ENCODE measurements at regions not wholly inside any gene's neighbourhood (a gene's known extent, or its start where the extent isn't known, plus 50 kb on each side); places are given as distances from the start of the nearest gene placed in this dataset.

GRCh38 chr9:12060811-12061210, 632.4 kb upstream of the TYRP1 start:
- no peaks in the 10 kb centered on the region for H3K36me3 ChIP-seq (ENCODE audit: control insufficient read depth, insufficient read depth, low read length)
- POLR2A ChIA-PET (ENCODE audit: unreplicated experiment), result no interaction called here
- H3K4me3 ChIP-seq (ENCODE audit: insufficient read depth, low read depth, low read length), result no peak overlapping the region
- H2AK9ac ChIP-seq (replicated peaks; ENCODE audit: low read depth, low read length, poor library complexity), result no peak overlapping the region
- no peaks in the 10 kb centered on the region for H4K20me1 ChIP-seq (ENCODE audit: insufficient read depth, low read length)
- H3K23ac ChIP-seq (ENCODE audit: low read depth, low read length), result no peak overlapping the region
- H3K56ac ChIP-seq (ENCODE audit: extremely low read depth, insufficient read depth, low read length), result no peak overlapping the region
- BruUV-seq (replicated peaks), result no TSS peak
- no peak overlapping the region for H3K18ac ChIP-seq (ENCODE audit: low read depth, low read length)
- no peak overlapping the region for H2BK120ac ChIP-seq (ENCODE audit: low read depth, low read length)
- dilution Hi-C loops (cut with HindIII; ENCODE audit: low sequenced_read_pairs, unreplicated experiment), result no loop called here
- no peaks in the 10 kb centered on the region for H3K27me3 ChIP-seq (ENCODE audit: control insufficient read depth, insufficient read depth, low read length)
- H2AK5ac ChIP-seq (ENCODE audit: low read depth, low read length), result no peak overlapping the region
- no peak overlapping the region for H3K9ac ChIP-seq (ENCODE audit: low read depth, low read length)
- no peak overlapping the region for H3K4me2 ChIP-seq (ENCODE audit: low read depth, low read length)
- intact Hi-C loops (cut with micrococcal nuclease), result no loop called here
- no peaks in the 10 kb centered on the region for H3K4me1 ChIP-seq (ENCODE audit: control insufficient read depth, insufficient read depth, low read length)
- no peak overlapping the region for H2BK15ac ChIP-seq (ENCODE audit: low read depth, low read length)
- no peak overlapping the region for H2BK20ac ChIP-seq (ENCODE audit: low read depth, low read length)
- H2AFZ ChIP-seq (replicated peaks; ENCODE audit: low read length, poor library complexity), result no peak overlapping the region
- H2BK5ac ChIP-seq (ENCODE audit: low read depth, low read length, poor library complexity, severe bottlenecking), result no peak overlapping the region
- ATAC-seq (ENCODE audit: low read depth) (no peak), DNase-seq (no peak)
- H3K27ac ChIP-seq (ENCODE audit: insufficient read depth, low read length), result no peak overlapping the region
- no peak overlapping the region for H4K5ac ChIP-seq (ENCODE audit: low read depth, low read length)
- H3K14ac ChIP-seq (replicated peaks; ENCODE audit: low read depth, low read length), result no peak overlapping the region
- CTCF ChIA-PET, result no interaction called here
- no CpG with 5 or more reads among the region's 2 CpGs for WGBS, 2 experiments (ENCODE audit: extremely low coverage in 2 of 2, insufficient read length in 1 of 2)
- TF ChIP-seq NFE2L2 (IDR thresholded peaks at IDR 0.05; ENCODE audit: low read depth, low read length) (no peak), BHLHE40 (IDR thresholded peaks at IDR 0.05; ENCODE audit: low read depth, low read length) (no peak), CTCF (conservative IDR thresholded peaks at IDR 0.05; ENCODE audit: low read depth, low read length) (no peak), MXI1 (IDR thresholded peaks at IDR 0.05; ENCODE audit: borderline replicate concordance, low read depth, low read length) (no peak), CHD1 (IDR thresholded peaks at IDR 0.05; ENCODE audit: low read depth, low read length) (no peak), USF2 (IDR thresholded peaks at IDR 0.05; ENCODE audit: low read depth, low read length) (no peak), RCOR1 (IDR thresholded peaks at IDR 0.05; ENCODE audit: insufficient replicate concordance, low read length) (no peak), RAD21 (IDR thresholded peaks at IDR 0.05; ENCODE audit: low read length) (no peak), RFX5 (IDR thresholded peaks at IDR 0.05; ENCODE audit: low read depth, low read length) (no peak), MAZ (IDR thresholded peaks at IDR 0.05; ENCODE audit: borderline replicate concordance, low read depth, low read length) (no peak), ELK1 (IDR thresholded peaks at IDR 0.05; ENCODE audit: borderline replicate concordance, low read depth, low read length) (no peak), POLR2A (IDR thresholded peaks at IDR 0.05; ENCODE audit: low read depth, low read length) (no peak), FOS (IDR thresholded peaks at IDR 0.05; ENCODE audit: low read depth, low read length) (no peak), CEBPB (IDR thresholded peaks at IDR 0.05; ENCODE audit: low read depth, low read length) (no peak), MAFK (IDR thresholded peaks at IDR 0.05; ENCODE audit: low read depth, low read length) (no peak), SMC3 (IDR thresholded peaks at IDR 0.05; ENCODE audit: low read depth, low read length) (no peak)
- no peaks in the 10 kb centered on the region for H3K79me1 ChIP-seq (ENCODE audit: low read depth in 1 of 2, low read length in 2 of 2)
- in situ Hi-C loops (cut with MboI; ENCODE audit: low sequenced_read_pairs), result no loop called here
- H3K9me3 ChIP-seq (ENCODE audit: control insufficient read depth, insufficient read depth, low read length), result peaks cover 2% of the 10 kb centered on the region; the same call in 1 of the 2 replicates
- H4K8ac ChIP-seq (ENCODE audit: low read depth in 2 of 2, low read length in 2 of 2), result no peak overlapping the region
- H3K9me1 ChIP-seq (ENCODE audit: insufficient read depth, low read length), result no peaks in the 10 kb centered on the region
- H3K4ac ChIP-seq (ENCODE audit: low read depth, low read length), result no peak overlapping the region
- H4K91ac ChIP-seq (ENCODE audit: insufficient read depth, low read depth, low read length), result no peak overlapping the region

Data from IMR-90 (cell line).